HL-60/S4 treated with retinoic acid at 250 ng/mL for 4 days and 3 days (cell line): ENCODE measurements at regions not wholly inside any gene's neighbourhood (a gene's known extent, or its start where the extent isn't known, plus 50 kb on each side); places are given as distances from the start of the nearest gene placed in this dataset.

Source experiments
- in situ Hi-C: fragments of 300-500 bp; cut with MboI; formaldehyde crosslinking; loops from 2 replicates; pipeline ENCODE4 v1.7.0; 2022; ENCODE audit warnings: low sequenced_read_pairs

- in situ Hi-C loops = no loop called here
Measured at GRCh38 chr10:110411047-110411410, 86.7 kb upstream of the DUSP5 start.

GRCh38 chr10:110413049-110413783 is 84.5 kb upstream of the DUSP5 start:
- in situ Hi-C loops = no loop called here

DNA sequence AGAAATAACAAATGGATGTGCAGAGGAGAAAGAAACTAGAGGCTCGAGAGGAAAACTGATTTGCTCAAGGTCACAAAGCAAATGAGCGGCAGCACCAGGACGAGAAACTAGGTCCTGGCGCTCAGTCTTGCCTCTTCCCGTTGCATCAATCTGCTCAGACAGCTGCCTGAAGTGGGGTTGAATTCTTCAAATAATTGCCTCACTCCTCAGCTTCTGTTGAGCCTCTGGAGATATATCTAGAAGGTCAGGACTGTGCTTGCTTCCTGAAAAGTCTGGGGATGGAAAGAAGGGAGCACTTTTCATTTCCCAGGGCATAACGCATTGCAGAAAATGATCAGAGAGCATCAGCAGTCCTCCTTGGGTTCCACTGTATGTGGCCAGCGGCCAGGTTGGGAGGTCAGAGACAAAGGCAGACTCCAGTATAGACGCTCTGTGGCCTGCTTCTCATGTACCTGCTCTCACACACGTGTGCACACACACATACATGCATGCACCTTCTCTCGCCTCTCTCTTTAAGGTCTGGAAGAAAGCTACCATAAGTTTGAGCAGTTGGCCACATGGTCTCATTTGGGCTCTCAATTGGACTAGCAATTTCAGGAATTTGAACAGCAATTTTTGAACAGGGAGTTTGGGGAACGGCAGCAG is 83.7 kb upstream of the DUSP5 start:
- in situ Hi-C loops = no loop called here

- in situ Hi-C loops = no loop called here
Measured at GRCh38 chr10:110414548-110415309, 83.0 kb upstream of the DUSP5 start.

GRCh38 chr10:110415809-110416208 is 81.9 kb upstream of the DUSP5 start:
- in situ Hi-C loops = no loop called here

GRCh38 chr10:110416776-110417711 is 80.7 kb upstream of the DUSP5 start:
- in situ Hi-C loops = no loop called here

DNA sequence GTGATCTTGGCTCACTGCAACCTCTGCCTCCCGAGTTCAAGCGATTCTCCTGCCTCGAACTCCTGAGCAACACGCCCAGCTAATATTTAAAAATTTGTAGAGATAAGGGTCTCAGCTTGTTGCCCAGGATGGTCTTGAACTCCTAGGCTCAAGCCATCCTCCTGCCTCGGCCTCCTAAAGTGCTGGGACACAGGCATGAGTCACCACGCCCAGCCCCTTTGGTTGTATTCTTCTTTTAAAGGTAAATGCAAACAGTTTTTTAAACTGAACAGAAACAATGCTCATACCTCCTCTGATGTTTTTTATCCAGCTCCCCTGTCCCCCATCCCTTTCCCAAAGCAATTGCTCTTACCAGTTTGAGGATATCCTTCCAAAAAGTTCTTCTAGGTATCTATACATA is 79.5 kb upstream of the DUSP5 start:
- in situ Hi-C loops = no loop called here

DNA sequence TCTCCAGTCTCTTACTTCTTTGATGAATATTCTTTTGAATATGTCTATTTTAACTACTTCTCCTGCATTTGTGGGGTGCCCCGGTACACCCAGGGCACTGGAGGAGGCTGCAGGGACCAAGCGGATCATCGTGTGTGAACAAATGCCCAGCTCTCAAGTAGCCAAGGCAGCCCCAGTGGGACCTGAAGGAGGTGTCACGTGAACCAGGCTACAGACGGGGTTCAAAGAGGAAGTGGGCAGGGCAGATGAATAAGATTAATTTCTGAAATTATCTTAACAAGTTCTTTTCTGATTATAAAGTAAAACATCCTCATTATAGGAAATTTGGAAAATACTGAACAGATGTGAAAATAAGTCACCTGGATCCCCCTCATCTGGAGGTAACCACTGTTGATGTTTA is 78.4 kb upstream of the DUSP5 start:
- in situ Hi-C loops = no loop called here

DNA sequence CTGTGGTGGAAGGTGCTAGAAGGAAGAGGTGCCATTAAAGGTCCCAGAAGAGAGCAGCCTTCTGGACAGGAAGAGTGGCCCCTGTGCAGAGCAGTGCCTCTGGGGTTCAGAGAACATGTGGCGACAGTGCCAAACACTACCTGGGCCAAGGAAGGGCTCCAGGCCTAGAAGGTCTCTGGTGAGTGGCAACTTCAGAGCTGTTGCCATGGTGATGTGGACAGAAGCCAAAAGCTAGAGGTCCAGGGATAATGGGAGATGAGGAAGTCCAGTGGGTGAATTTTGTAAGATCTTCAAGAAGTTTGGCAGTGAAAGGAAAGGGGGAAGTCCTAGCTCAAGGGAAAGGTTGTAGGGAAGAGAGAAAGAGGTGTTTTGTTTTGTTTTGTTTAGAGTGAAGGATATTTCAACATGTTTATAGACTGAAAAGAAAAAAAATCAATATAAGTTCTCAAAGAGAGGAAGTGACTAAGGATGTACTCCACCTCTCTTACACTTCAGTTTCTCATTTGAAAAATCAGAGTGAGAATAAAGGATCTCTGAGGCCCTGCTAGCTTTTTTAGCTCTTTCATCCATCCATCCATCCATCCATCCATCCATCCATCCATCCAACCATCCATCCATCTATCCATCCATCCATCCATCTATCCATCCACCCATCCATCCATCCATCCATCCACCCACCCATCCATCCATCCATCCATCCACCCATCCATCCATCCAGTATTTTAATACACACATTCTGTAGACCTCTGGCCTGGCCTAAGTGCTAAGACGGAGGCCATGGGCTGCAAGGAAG is 77.1 kb upstream of the DUSP5 start:
- in situ Hi-C loops = no loop called here

DNA sequence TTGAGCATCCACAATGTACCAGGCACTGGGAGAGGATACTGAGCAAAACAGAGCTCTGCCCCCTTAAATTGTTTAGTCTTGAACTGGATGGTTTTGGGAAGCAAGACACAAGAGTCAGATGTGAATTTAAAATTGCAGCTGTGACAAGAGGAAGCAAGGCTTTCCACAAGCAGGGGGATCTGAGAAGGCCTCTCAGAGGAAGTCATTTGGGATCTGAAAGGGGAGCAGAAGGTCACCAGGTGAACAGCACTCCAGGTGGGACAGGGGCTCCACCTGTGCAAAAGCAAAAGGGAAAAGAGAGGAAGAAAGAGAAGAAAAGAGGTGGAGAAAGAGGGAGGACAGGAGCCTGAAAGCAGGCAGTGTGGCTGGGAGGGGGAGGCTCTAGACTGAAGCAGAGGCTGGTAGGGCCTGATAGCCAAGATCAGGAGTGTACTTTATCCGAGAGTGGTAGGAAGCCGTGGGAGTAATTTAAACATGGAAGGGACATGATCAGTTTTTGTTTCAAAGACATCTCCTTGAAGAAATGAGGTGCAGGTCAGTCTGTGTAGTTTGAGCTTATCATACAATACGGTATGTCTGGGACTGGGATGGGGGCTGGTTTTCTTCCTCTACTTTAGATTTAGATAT is 76.1 kb upstream of the DUSP5 start:
- in situ Hi-C loops = no loop called here

GRCh38 chr10:110422548-110422947 is 75.2 kb upstream of the DUSP5 start:
- in situ Hi-C loops = no loop called here

GRCh38 chr10:110423650-110424049 is 74.1 kb upstream of the DUSP5 start:
- in situ Hi-C loops = no loop called here

DNA sequence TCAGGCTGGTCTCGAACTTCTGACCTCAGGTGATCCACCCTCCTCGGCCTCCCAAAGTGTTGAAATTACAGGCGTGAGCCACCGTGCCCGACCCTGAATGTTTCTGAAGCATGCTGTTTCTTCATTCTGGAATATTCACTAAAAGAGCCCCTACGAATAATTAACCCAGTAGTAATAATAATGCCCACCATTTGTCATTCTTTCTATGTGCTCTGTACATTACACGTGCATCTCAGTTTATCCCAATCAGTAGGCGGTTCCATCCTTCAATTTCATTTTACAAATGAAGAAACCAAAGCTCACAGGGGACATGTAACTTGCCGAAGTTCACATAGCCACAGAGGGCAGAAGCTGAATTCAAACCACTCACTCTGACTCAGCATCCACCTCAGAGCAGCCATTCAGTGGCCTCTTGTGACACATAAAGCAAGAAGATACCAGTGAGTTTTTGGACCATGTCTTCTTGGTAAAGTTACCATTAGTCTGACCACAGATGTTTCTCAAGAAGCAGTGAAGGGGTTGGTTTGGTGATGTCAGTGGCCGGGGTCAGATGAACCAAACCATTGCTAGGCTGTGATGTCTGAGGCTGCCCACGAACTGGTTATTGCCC is 71.9 kb upstream of the DUSP5 start:
- in situ Hi-C loops = no loop called here

DNA sequence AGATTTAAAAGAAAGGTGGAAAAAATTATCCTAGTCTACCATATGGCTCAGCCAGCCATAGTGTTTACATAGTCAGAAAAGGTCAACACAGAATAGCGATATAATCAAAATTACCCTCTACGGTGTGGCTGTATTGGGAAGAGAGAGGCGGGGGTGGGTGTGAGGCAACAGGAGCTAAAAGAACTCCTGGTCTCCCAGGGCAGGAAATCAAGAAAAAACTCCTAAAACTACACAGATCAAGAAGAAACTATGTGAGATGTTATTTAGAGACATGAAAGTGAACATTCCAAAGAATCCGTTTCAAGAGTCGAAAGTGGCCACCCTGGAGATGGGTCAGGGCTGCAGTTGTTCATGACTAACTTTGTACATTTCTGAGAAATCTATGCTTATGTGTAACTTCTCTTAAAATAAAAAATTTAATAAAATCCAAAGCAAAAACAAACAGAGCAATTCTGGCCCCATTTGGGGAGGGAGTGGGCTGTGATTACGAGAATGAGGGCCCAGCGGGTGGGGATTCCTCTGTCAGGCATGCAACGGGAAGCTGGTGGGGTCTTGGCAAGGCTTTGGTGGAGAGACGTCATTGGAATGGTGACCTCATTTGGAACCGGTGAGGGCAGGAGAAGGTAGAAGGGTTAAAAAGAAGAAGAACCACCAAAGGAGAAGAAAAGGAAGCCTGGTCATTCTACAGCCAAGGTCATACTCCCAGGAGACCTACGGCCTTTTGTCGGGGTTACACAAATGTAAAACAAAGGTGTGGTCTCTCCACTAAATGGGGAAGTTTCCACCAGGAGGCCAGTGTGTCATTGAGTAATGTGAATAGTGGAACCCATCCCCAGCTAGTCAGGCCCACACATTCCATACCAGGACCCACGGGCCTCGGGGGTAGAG is 71.2 kb upstream of the DUSP5 start:
- in situ Hi-C loops = no loop called here

DNA sequence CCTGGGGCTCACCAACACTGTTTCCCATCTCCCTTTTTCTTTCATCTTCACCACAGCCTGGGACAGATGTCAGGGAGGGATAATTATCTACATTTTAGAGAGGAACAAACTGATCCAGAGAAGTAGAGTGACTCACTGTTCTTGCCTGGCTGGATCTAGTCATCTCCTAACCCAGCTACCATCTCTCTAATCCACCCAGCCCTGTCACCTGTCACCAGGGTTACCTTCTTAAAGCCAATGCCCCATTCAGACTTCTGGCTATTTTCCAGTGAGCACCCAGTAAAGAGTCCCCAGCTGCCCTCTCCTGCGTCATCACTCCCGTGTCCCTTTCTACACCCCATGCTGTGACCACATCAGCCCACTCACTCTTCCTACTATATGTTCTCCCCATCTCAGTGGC is 68.4 kb upstream of the DUSP5 start:
- in situ Hi-C loops = no loop called here

DNA sequence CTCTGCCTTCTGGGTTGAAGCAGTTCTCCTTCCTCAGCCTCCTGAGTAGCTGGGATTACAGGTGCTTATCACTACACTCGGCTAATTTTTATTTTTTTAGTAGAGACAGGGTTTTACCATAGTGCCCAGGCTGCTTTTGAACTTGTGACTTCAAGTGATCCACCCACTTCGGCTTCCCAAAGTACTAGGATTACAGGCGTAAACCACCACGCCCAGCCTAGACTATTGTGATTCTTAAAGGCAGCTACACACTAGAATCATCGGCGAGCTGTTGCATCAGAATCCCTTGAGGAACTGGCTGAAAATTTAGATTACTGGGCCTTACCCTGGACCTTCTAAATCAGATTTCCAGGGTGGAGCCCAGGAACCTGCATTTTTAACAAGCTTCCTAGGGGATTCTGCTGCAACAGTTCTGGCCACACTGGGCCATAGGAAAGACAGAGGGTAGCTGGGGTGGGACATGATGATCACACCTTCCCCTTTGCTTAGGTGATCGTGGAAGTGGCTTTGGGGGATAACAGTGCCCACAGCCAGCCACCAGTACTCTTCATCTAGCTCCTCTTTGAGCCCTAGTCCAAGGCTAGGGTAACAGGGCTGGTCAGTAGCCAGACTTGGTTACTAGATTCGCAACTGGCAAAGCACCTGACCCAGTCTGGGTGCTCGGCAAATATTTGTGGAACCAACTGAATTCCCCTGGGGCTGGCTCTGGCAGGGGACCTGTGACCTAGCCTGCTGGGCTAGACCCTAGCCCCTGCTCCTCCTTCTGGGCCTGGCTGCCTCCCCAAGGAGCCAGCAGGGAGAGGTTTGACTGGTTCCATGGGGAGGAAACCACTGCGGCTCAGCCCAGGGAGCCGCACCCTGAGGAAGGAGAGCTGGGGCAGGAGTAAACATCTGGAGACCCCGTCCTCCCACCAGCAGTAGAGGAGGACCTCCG is 67.1 kb upstream of the DUSP5 start:
- in situ Hi-C loops = no loop called here

- in situ Hi-C loops = no loop called here
Measured at GRCh38 chr10:110431659-110432058, 66.0 kb upstream of the DUSP5 start.
